Hepatocyte (in vitro differentiated cells): ENCODE measurements at regions not wholly inside any gene's neighbourhood (a gene's known extent, or its start where the extent isn't known, plus 50 kb on each side); places are given as distances from the start of the nearest gene placed in this dataset.

Source experiments
- CTCF ChIP-seq: fragments of 200-600 bp; sonication (generic); IDR thresholded peaks from 2 replicates; pipeline ENCODE4 v1.5.1; 2016; ENCODE audit warnings: antibody characterized with exemption, mild to moderate bottlenecking; ENCODE audit not compliant: poor library complexity
- EZH2 ChIP-seq: fragments of 200-600 bp; sonication (generic); IDR thresholded peaks from 2 replicates; pipeline ENCODE4 v1.6.1; 2016; ENCODE audit warnings: antibody characterized with exemption, mild to moderate bottlenecking, borderline replicate concordance
- EZH2phosphoT487 ChIP-seq: fragments of 200-600 bp; sonication (generic); IDR thresholded peaks from one replicate; pipeline ENCODE4 v1.6.1; 2018; ENCODE audit warnings: antibody characterized with exemption, mild to moderate bottlenecking, low read depth, moderate library complexity; ENCODE audit not compliant: unreplicated experiment, severe bottlenecking

GRCh38 chr3:137259701-137260100 is 301.9 kb downstream of the IL20RB start:
- TF ChIP-seq CTCF (no peak), EZH2 (no peak), EZH2phosphoT487 (no peak)
